Thyroid gland (tissue), 4 donors: ENCODE measurements at regions not wholly inside any gene's neighbourhood (a gene's known extent, or its start where the extent isn't known, plus 50 kb on each side); places are given as distances from the start of the nearest gene placed in this dataset.

Experiments
- CTCF ChIP-seq, 6 experiments: fragments of 200-600 bp in 3 of 6; fragments of 450-650 bp in 3 of 6; sonication (generic) in 3 of 6; IDR thresholded peaks; one replicate each; pipeline ENCODE4 v1.5.1; 2016 to 2019; ENCODE audit warnings: antibody characterized with exemption in 6 of 6, mild to moderate bottlenecking in 2 of 6, inconsistent platforms in 1 of 6, moderate library complexity in 1 of 6
- POLR2A ChIP-seq, 2 donors: fragments of 450-650 bp; IDR thresholded peaks; one replicate each; pipeline ENCODE4 v1.6.1; 2017; ENCODE audit warnings: antibody characterized with exemption in 2 of 2, mild to moderate bottlenecking in 2 of 2, moderate library complexity in 1 of 2

- no peak for TF ChIP-seq CTCF (IDR thresholded peaks at IDR 0.05)
- no peak for TF ChIP-seq POLR2A (IDR thresholded peaks at IDR 0.05)
These were observed 591.5 kb upstream of the ANKRD30A start for GRCh38 chr10:36533861-36534260.
